CD14-positive monocyte (primary cell): ENCODE measurements at regions not wholly inside any gene's neighbourhood (a gene's known extent, or its start where the extent isn't known, plus 50 kb on each side); places are given as distances from the start of the nearest gene placed in this dataset.

ENCODE experiments used
- DNase-seq, 3 donors: peaks; one replicate each; pipeline ENCODE4 v3.0.0-alpha.2; 2011 to 2022
- H2AFZ ChIP-seq: 2 replicates; pipeline ENCODE4 v1.6.0; 2012; ENCODE audit warnings: mild to moderate bottlenecking, low read depth, low read length, inconsistent platforms; ENCODE audit not compliant: insufficient read depth, poor library complexity, severe bottlenecking
- H3K27ac ChIP-seq, 2 donors: 1 replicate in 1 of 2; 2 replicates in 1 of 2; pipeline ENCODE4 v1.5.1; 2012 to 2013; ENCODE audit warnings: low read length in 2 of 2, control low read depth in 1 of 2, inconsistent platforms in 1 of 2, low read depth in 1 of 2, mild to moderate bottlenecking in 1 of 2
- H3K27me3 ChIP-seq, 2 donors: one replicate each; pipeline versions ENCODE4 v1.6.0 to v1.6.1; 2011 to 2013; ENCODE audit warnings: low read length in 2 of 2; ENCODE audit not compliant: control insufficient read depth in 2 of 2, insufficient read depth in 2 of 2
- H3K36me3 ChIP-seq, 2 donors: replicated peaks in 1 of 2; 1 replicate in 1 of 2; 2 replicates in 1 of 2; pipeline versions ENCODE4 v1.5.1 to v1.6.1; 2012 to 2013; ENCODE audit warnings: low read length in 2 of 2, control low read depth in 1 of 2, inconsistent platforms in 1 of 2, mild to moderate bottlenecking in 1 of 2; ENCODE audit not compliant: insufficient read depth in 2 of 2, control insufficient read depth in 1 of 2
- H3K4me1 ChIP-seq, 2 donors: 1 replicate in 1 of 2; 2 replicates in 1 of 2; pipeline versions ENCODE4 v1.5.1 to v1.6.1; 2012 to 2013; ENCODE audit warnings: low read length in 2 of 2, control low read depth in 1 of 2, inconsistent platforms in 1 of 2, mild to moderate bottlenecking in 1 of 2, moderate library complexity in 1 of 2; ENCODE audit not compliant: insufficient read depth in 2 of 2, control insufficient read depth in 1 of 2
- H3K4me2 ChIP-seq: replicated peaks from 2 replicates; pipeline ENCODE3; 2012; ENCODE audit warnings: low read length, moderate library complexity, mild to moderate bottlenecking; ENCODE audit not compliant: poor library complexity, severe bottlenecking; ENCODE audit errors: extremely low read depth
- H3K4me3 ChIP-seq, 3 experiments: fragments of 200-600 bp in 1 of 3; sonication (generic) in 1 of 3; replicated peaks in 1 of 3; 1 replicate in 2 of 3; 2 replicates in 1 of 3; pipeline ENCODE4 v1.5.1; 2011 to 2013; ENCODE audit warnings: low read length in 3 of 3, mild to moderate bottlenecking in 3 of 3, control low read depth in 2 of 3, low read depth in 2 of 3, inconsistent platforms in 1 of 3, moderate library complexity in 1 of 3
- H3K79me2 ChIP-seq: 2 replicates; pipeline ENCODE4 v1.6.0; 2012; ENCODE audit warnings: mild to moderate bottlenecking, control low read depth, inconsistent platforms, low read length, moderate library complexity; ENCODE audit not compliant: insufficient read depth
- H3K9ac ChIP-seq: 2 replicates; pipeline ENCODE4 v1.6.0; 2017; ENCODE audit warnings: low read length, mild to moderate bottlenecking; ENCODE audit not compliant: insufficient read depth, poor library complexity, severe bottlenecking
- H3K9me3 ChIP-seq, 2 donors: replicated peaks in 1 of 2; 1 replicate in 1 of 2; 2 replicates in 1 of 2; pipeline versions ENCODE4 v1.5.1 to v1.6.1; 2012 to 2013; ENCODE audit warnings: low read length in 2 of 2, control low read depth in 1 of 2; ENCODE audit not compliant: control insufficient read depth in 1 of 2, insufficient read depth in 1 of 2
- H4K20me1 ChIP-seq: 2 replicates; pipeline ENCODE4 v1.6.0; 2012; ENCODE audit warnings: mild to moderate bottlenecking, low read length, control low read depth, moderate library complexity; ENCODE audit not compliant: insufficient read depth
- H3K27ac Mint-ChIP-seq, 7 donors: one replicate each; pipeline ENCODE4 v1.8.0; 2020; ENCODE audit warnings: mild to moderate bottlenecking in 7 of 7, mixed read lengths in 7 of 7, moderate library complexity in 6 of 7, inconsistent platforms in 2 of 7
- H3K27me3 Mint-ChIP-seq, 3 donors: one replicate each; pipeline ENCODE4 v1.8.0; 2021 to 2022; ENCODE audit warnings: low read depth in 3 of 3, mild to moderate bottlenecking in 3 of 3, mixed read lengths in 3 of 3, moderate library complexity in 3 of 3, inconsistent platforms in 1 of 3
- H3K36me3 Mint-ChIP-seq, 2 donors: one replicate each; pipeline ENCODE4 v1.8.0; 2020; ENCODE audit warnings: mixed read lengths in 2 of 2, inconsistent platforms in 1 of 2, mild to moderate bottlenecking in 1 of 2
- H3K4me1 Mint-ChIP-seq: one replicate; pipeline ENCODE4 v1.8.0; 2020; ENCODE audit warnings: mild to moderate bottlenecking, mixed read lengths
- H3K4me3 Mint-ChIP-seq, 2 donors: one replicate each; pipeline ENCODE4 v1.8.0; 2020; ENCODE audit warnings: mild to moderate bottlenecking in 2 of 2, mixed read lengths in 2 of 2, moderate library complexity in 1 of 2
- H3K9me3 Mint-ChIP-seq, 7 donors: one replicate each; pipeline ENCODE4 v1.8.0; 2020 to 2022; ENCODE audit warnings: mixed read lengths in 7 of 7, mild to moderate bottlenecking in 6 of 7, moderate library complexity in 6 of 7, inconsistent platforms in 2 of 7
- CTCF ChIP-seq: fragments of 200-600 bp; IDR thresholded peaks from one replicate; pipeline ENCODE4 v1.8.0; 2022; ENCODE audit warnings: antibody characterized with exemption, mild to moderate bottlenecking
- WGBS: methylation state at CpG from one replicate; pipeline ENCODE4 v1.1.5; 2013; ENCODE audit warnings: missing lambda C conversion rate; ENCODE audit not compliant: insufficient coverage; 5-methylcytosine and 5-hydroxymethylcytosine counted together
- intact Hi-C, 2 donors: fragments of 100-400 bp; cut with micrococcal nuclease; formaldehyde crosslinking; loops; one replicate each; pipeline versions ENCODE4 v1.15.0 to v1.15.1; 2023

GRCh38 chr3:26437678-26438077, 184.9 kb upstream of the LRRC3B start:
- Mint-ChIP-seq H3K27me3 (peaks cover 0 to 1% (median 0%) of the 10 kb centered on the region in 3 donors), H3K9me3 (peaks cover 2 to 17% (median 9%) of the 10 kb centered on the region in 7 donors), H3K4me1 (no peaks in the 10 kb centered on the region), H3K27ac (peak overlapping the region in 2 of 7 donors; percentile 1 to 16), H3K4me3 (no peak overlapping the region), H3K36me3 (no peaks in the 10 kb centered on the region)
- TF ChIP-seq CTCF, result no peak
- Histone ChIP-seq H3K4me3 (no peak overlapping the region), H3K9me3 (peaks cover 5 to 30% of the 10 kb centered on the region in 2 donors), H4K20me1 (no peaks in the 10 kb centered on the region), H3K4me1 (no peaks in the 10 kb centered on the region), H3K9ac (no peak overlapping the region), H3K36me3 (no peaks in the 10 kb centered on the region), H3K27me3 (no peaks in the 10 kb centered on the region), H3K4me2 (no peak overlapping the region), H3K27ac (no peak overlapping the region), H2AFZ (no peak overlapping the region), H3K79me2 (no peaks in the 10 kb centered on the region)
- no peak for DNase-seq
- intact Hi-C loops, result no loop called here
- 90% methylated on average over 3 of the region's 4 CpGs for WGBS

- Mint-ChIP-seq H3K9me3 (peaks cover 2 to 17% (median 9%) of the 10 kb centered on the region in 7 donors), H3K4me3 (no peak overlapping the region), H3K27me3 (peaks cover 0 to 1% (median 0%) of the 10 kb centered on the region in 3 donors), H3K4me1 (no peaks in the 10 kb centered on the region), H3K27ac (no peak overlapping the region), H3K36me3 (no peaks in the 10 kb centered on the region)
- H2AFZ ChIP-seq, result no peak overlapping the region
- no CpG with 5 or more reads among the region's 4 CpGs for WGBS
- no peak overlapping the region for H3K4me3 ChIP-seq
- H3K27ac ChIP-seq, result no peak overlapping the region
- no peak overlapping the region for H3K9ac ChIP-seq
- H3K27me3 ChIP-seq, result no peaks in the 10 kb centered on the region
- no peak overlapping the region for H3K4me2 ChIP-seq
- intact Hi-C loops, result no loop called here
- no peak for TF ChIP-seq CTCF
- H3K4me1 ChIP-seq, result no peaks in the 10 kb centered on the region
- no peak for DNase-seq
- no peaks in the 10 kb centered on the region for H4K20me1 ChIP-seq
- no peaks in the 10 kb centered on the region for H3K79me2 ChIP-seq
- H3K36me3 ChIP-seq, result no peaks in the 10 kb centered on the region
- H3K9me3 ChIP-seq, result peaks cover 6 to 32% of the 10 kb centered on the region in 2 donors
Observed at GRCh38 chr3:26438325-26438940, 184.1 kb upstream of the LRRC3B start.
